Hematopoietic multipotent progenitor cell (in vitro differentiated cells): ENCODE measurements at regions not wholly inside any gene's neighbourhood (a gene's known extent, or its start where the extent isn't known, plus 50 kb on each side); places are given as distances from the start of the nearest gene placed in this dataset.
A peak's percentile ranks its signal among the peaks of the same experiment; 100 is the strongest.

Source experiments
- DNase-seq, 3 donors: peaks; one replicate each; pipeline ENCODE4 v3.0.0-alpha.2; 2011 to 2015; ENCODE audit warnings: low read depth in 2 of 3, low spot score in 2 of 3

- no peak for DNase-seq
These were observed 160.3 kb upstream of the SASH1 start for GRCh38 chr6:148182378-148182777.

- DNase-seq: no peak
These were observed 158.9 kb upstream of the SASH1 start for GRCh38 chr6:148183776-148184175.

DNA sequence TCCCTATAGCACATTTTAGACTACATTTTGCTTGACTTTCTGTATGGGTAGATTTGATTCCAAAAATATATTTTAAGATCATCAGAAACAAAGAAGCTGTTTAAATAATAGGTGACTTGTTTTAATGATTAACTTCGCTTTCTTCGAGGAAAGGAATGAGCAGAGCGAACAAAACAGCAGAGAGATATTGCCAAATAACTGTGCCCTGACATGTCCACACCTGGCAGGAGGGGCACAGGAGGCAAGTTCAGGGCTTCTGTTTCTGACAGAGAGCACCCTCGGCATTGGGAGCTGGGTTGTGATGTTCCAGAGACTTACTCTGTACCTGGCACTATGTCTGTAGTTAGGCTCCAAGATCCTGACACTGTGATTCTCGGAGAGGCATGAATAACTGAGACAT lies 155.7 kb upstream of the SASH1 start:
- DNase-seq: no peak

- DNase-seq: no peak
These were observed 150.3 kb upstream of the SASH1 start for GRCh38 chr6:148192310-148192709.

- no peak for DNase-seq
These were observed 149.5 kb upstream of the SASH1 start for GRCh38 chr6:148193063-148193680.

- DNase-seq: no peak
These were observed 147.1 kb upstream of the SASH1 start for GRCh38 chr6:148195511-148195910.

DNA sequence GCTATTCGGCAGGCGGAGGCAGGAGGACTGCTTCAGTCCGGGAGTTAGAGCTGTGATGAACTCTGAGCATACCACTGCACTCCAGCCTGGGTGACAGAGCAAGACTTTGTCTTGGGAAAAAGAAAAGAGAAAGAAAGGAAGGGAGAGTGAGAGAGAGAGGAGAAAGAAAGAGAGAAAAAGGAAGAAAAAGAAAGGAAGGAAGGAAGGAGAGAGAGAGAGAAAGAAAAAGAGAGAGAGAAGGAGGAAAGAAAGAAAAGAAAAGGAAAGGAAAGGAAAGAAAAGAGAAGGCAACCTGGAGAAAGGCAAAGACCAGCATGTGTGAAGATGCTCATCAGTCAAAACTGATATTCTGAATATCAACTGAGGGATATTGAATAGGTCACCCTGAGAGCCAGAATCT lies 143.1 kb upstream of the SASH1 start:
- DNase-seq: no peak

GRCh38 chr6:148200293-148200692 lies 142.3 kb upstream of the SASH1 start:
- no peak for DNase-seq

GRCh38 chr6:148200781-148201180 lies 141.9 kb upstream of the SASH1 start:
- DNase-seq: no peak

- DNase-seq: no peak
These were observed 139.2 kb upstream of the SASH1 start for GRCh38 chr6:148203281-148203925.

DNA sequence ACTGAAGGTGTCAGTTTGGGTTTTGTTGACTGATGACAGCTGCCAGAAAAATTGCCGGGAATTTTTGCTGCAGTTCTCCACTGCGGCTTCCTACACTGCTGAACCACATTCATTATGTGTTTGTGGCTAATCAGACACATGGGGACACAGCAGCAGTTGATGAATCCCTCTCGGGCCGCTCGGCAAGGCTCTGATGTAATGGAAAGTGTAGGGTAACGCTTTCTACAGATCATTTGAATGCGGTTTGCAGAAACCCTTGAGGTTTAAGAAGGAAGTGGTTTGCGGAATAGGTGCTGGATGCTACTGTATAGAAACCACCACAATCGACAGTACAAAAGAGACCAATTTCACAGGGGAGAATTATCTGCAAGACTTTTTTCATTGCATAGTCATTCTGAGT lies 138.7 kb upstream of the SASH1 start:
- DNase-seq: peak; percentile 16 to 92 (median 82)

DNA sequence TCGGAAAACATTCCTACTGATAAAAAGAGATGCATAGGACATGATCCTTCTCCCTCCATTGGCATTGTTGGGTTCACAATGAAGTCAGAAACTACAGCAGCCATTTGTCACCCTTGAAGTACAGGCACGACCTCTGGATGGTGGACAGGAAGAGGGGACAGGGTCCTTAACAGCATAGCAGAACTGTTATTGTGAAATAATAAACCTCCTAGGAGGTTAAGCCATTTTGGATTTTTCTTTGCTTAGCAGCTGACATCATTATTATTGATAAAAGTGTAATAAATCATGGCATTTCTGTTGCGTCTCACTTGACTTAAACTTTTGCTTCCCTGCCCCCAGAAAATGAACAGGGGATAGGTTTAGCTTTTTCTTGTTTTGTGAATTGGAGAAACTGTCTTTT lies 134.3 kb upstream of the SASH1 start:
- DNase-seq: no peak

- no peak for DNase-seq
These were observed 130.8 kb upstream of the SASH1 start for GRCh38 chr6:148211777-148212324.

DNA sequence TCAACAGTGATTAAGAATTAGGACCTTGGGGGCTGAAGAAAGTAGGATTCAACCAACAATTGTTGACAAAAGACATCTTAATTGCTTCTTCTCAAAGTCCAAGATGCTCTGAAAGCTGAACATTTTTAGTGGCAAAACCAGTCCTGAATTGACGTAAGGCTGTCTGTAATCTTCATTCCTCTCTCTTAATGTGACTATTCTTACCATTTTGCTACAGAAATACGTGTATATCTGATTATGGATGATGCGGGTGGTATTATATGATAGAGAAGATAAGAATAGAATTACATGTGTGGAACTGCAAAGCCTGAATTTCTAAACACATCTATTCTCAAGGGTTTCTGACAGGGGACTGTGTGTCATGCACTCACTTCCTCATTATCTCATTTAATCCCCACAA lies 130.3 kb upstream of the SASH1 start:
- no peak for DNase-seq

DNA sequence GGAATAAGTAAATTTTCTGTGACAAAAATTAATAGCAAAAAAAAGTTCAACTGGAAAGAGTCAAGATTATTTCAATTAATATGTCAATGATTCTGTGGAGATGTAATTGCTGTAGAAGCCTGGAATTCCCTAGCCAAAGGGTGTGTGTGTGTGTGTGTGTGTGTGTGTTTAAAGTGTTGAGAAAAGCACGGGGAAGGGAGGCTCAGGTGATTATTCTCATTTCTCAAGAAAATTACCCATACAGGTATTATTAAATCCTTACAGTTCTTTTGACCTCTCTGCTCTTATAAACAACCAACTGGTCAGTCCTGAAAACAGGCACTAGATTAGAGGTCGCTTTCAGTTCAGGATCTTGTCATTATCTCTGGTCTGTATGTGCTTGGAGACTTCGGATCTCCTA lies 129.3 kb upstream of the SASH1 start:
- no peak for DNase-seq

DNA sequence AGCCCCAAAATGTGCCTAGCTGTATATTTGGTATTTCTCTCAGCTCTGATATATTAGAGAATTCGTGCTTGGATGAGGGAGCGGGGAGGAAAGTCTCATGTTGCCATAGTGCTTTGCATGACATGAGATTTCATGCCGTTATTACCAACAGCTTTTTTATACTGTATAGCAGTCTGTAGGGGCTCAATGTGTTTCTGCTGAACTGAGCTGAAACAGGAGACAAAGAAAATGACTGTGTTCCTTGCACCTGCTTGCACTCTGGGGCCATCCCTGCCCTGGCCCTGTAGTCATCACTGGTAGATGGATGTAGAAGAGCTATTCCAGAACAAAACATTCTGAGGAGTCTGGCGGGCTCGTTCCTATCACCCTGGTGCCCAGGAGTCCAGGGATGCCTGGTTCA lies 128.0 kb upstream of the SASH1 start:
- DNase-seq: no peak

DNA sequence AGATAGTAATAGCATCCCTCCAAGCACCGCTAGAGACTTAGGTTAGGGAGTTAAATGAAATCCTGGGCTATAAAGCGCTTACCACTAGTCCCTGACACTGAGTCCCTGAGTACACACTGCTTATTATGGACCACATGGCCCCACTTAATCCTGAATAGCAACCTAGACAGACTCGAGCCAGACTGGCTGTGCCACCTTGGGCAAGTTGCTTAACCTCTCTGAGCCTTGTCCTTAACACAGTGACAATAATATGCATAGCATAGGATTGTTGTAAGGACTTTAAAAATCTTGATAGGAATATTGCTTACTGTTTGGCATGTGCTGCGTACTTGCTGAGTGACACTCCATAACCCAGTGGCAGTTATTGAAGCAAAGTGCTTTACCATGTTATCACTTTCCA lies 125.6 kb upstream of the SASH1 start:
- DNase-seq: no peak

- no peak for DNase-seq
These were observed 124.7 kb upstream of the SASH1 start for GRCh38 chr6:148217921-148218320.

GRCh38 chr6:148218542-148219258 lies 123.9 kb upstream of the SASH1 start:
- no peak for DNase-seq

DNA sequence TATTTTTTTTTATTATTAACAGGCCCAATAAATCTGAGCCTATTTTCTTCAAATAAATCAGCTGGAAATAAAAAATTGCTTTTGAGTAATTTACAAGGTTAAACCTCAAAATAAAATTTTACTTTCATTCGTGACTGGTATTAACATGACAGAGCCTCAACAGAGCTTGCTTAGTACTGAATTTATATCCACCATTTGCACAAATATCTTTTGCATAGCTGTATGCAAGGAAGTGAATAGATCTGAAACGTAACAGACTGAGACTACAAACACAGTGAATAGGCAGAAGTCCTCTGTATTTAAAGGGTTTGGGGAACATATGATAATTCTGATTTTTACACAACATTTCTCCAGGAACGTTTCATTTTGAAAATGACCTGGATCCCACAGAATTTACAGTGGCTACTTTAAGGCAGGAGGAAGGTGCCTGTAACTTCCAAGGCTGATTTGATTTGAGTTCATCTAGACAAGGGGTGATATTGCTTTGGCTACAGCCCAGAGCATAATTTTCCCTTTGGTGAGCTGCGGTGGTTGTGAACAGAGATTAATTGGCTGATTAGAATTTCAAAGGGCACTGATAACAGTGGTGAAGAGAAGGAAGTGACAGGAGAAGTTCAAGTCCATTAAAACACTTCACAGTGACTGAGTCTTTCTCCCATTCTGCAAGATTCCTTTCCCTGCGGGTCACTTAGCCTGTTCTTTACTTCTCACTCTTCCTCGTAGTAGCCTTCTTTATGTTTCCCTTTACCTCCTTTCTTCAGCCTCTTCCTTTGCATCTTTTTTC lies 121.2 kb upstream of the SASH1 start:
- DNase-seq: no peak

- DNase-seq: no peak
These were observed 120.3 kb upstream of the SASH1 start for GRCh38 chr6:148222376-148222775.
